Neuronal stem cell (in vitro differentiated cells): ENCODE measurements at regions not wholly inside any gene's neighbourhood (a gene's known extent, or its start where the extent isn't known, plus 50 kb on each side); places are given as distances from the start of the nearest gene placed in this dataset.
A peak's percentile ranks its signal among the peaks of the same experiment; 100 is the strongest.

ENCODE experiments used
- DNase-seq: peaks from one replicate; pipeline ENCODE4 v3.0.0-alpha.2; 2013; ENCODE audit warnings: low spot score
- H2AFZ ChIP-seq: one replicate; pipeline ENCODE4 v1.6.1; 2013; ENCODE audit warnings: mild to moderate bottlenecking, low read length, inconsistent platforms
- H2AK5ac ChIP-seq: 2 replicates; pipeline ENCODE4 v1.6.1; 2013; ENCODE audit warnings: low read depth, mild to moderate bottlenecking, inconsistent platforms, low read length, moderate library complexity, mixed read lengths
- H2BK120ac ChIP-seq: 2 replicates; pipeline ENCODE4 v1.6.1; 2013; ENCODE audit warnings: low read depth, mild to moderate bottlenecking, inconsistent platforms, low read length, moderate library complexity, mixed read lengths
- H2BK12ac ChIP-seq: one replicate; pipeline ENCODE4 v1.6.1; 2013; ENCODE audit warnings: low read length, inconsistent platforms
- H2BK15ac ChIP-seq: 2 replicates; pipeline ENCODE4 v1.6.1; 2013; ENCODE audit warnings: mild to moderate bottlenecking, low read length, inconsistent platforms, mixed read lengths
- H2BK5ac ChIP-seq: one replicate; pipeline ENCODE4 v1.6.1; 2013; ENCODE audit warnings: inconsistent platforms, mild to moderate bottlenecking, low read length, moderate library complexity
- H3K14ac ChIP-seq: one replicate; pipeline ENCODE4 v1.6.1; 2013; ENCODE audit warnings: low read length, inconsistent platforms
- H3K18ac ChIP-seq: 2 replicates; pipeline ENCODE4 v1.6.1; 2013; ENCODE audit warnings: low read length, inconsistent platforms
- H3K23ac ChIP-seq: 2 replicates; pipeline ENCODE4 v1.6.1; 2013; ENCODE audit warnings: low read depth, mild to moderate bottlenecking, mixed read lengths, low read length, inconsistent platforms; ENCODE audit not compliant: poor library complexity
- H3K27ac ChIP-seq: replicated peaks from 3 replicates; pipeline ENCODE4 v1.5.1; 2013; ENCODE audit warnings: low read length, inconsistent platforms
- H3K27me3 ChIP-seq, 3 experiments: 2 replicates each; pipeline ENCODE4 v1.6.1; 2013; ENCODE audit warnings: low read length in 3 of 3, mild to moderate bottlenecking in 2 of 3, inconsistent platforms in 1 of 3, low read depth in 1 of 3, mixed read lengths in 1 of 3, moderate library complexity in 1 of 3; ENCODE audit not compliant: control insufficient read depth in 3 of 3, insufficient read depth in 3 of 3
- H3K36me3 ChIP-seq, 2 donors: replicated peaks in 1 of 2; 2 replicates each; pipeline ENCODE4 v1.6.1; 2013; ENCODE audit warnings: low read length in 2 of 2; ENCODE audit not compliant: control insufficient read depth in 2 of 2, insufficient read depth in 2 of 2
- H3K4ac ChIP-seq: 2 replicates; pipeline ENCODE4 v1.6.1; 2013; ENCODE audit warnings: inconsistent platforms, mild to moderate bottlenecking, low read length, moderate library complexity
- H3K4me1 ChIP-seq, 2 donors: 1 replicate in 1 of 2; 2 replicates in 1 of 2; pipeline ENCODE4 v1.6.1; 2013; ENCODE audit warnings: low read length in 2 of 2, low read depth in 1 of 2; ENCODE audit not compliant: control insufficient read depth in 2 of 2, insufficient read depth in 1 of 2
- H3K4me2 ChIP-seq: one replicate; pipeline ENCODE4 v1.6.1; 2013; ENCODE audit warnings: mild to moderate bottlenecking, low read length, inconsistent platforms; ENCODE audit not compliant: insufficient read depth, poor library complexity, severe bottlenecking
- H3K4me3 ChIP-seq, 2 donors: 2 replicates each; pipeline ENCODE4 v1.5.1; 2013; ENCODE audit warnings: low read length in 2 of 2, mild to moderate bottlenecking in 2 of 2, inconsistent platforms in 1 of 2, moderate library complexity in 1 of 2
- H3K79me1 ChIP-seq: one replicate; pipeline ENCODE4 v1.6.1; 2013; ENCODE audit warnings: low read depth, mild to moderate bottlenecking, inconsistent platforms, low read length, moderate library complexity
- H3K9ac ChIP-seq: one replicate; pipeline ENCODE4 v1.6.1; 2013; ENCODE audit warnings: mild to moderate bottlenecking, low read depth, low read length, inconsistent platforms; ENCODE audit not compliant: poor library complexity
- H3K9me3 ChIP-seq, 2 donors: replicated peaks in 1 of 2; 2 replicates each; pipeline versions ENCODE3 to v1.6.1; 2013; ENCODE audit warnings: low read length in 2 of 2, mild to moderate bottlenecking in 2 of 2, inconsistent platforms in 1 of 2, low read depth in 1 of 2, mixed read lengths in 1 of 2, moderate library complexity in 1 of 2; ENCODE audit not compliant: control insufficient read depth in 2 of 2, insufficient read depth in 1 of 2
- H4K8ac ChIP-seq: one replicate; pipeline ENCODE4 v1.6.1; 2013; ENCODE audit warnings: low read depth, mild to moderate bottlenecking, inconsistent platforms, low read length, moderate library complexity
- H4K91ac ChIP-seq: one replicate; pipeline ENCODE4 v1.6.1; 2013; ENCODE audit warnings: low read length, low read depth, mild to moderate bottlenecking, inconsistent platforms; ENCODE audit not compliant: poor library complexity
- WGBS, 2 donors: extraction: QIAGEN DNeasy Blood & Tissue Kit; methylation state at CpG; one replicate each; pipeline ENCODE4 v1.1.7; 2013; ENCODE audit warnings: missing lambda C conversion rate in 2 of 2, mixed read lengths in 1 of 2; ENCODE audit not compliant: insufficient read length in 2 of 2, insufficient replicate concordance in 1 of 2; ENCODE audit errors: extremely low coverage in 2 of 2; 5-methylcytosine and 5-hydroxymethylcytosine counted together

DNA sequence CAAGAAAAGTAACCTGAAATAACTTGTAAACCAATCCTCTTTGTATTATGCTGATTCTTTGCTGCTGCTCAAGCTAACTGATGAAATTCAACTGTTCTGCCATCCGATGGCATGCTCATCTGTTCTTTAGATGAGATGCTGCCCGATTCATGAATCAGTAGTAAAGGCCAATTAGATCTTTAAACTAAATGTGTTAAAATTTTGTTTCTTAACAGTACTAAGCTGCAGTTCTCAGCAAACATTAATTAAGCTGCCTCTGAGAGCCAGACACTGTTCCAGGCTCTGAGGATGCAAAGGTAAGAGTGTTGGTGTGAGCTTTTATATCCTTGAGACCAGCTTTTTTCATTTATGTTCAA, 77.0 kb upstream of the NT5E start:
- Histone ChIP-seq H3K27me3 (no peaks in the 10 kb centered on the region), H2BK5ac (no peak overlapping the region), H3K9me3 (no peaks in the 10 kb centered on the region), H2BK120ac (no peak overlapping the region), H3K4ac (no peak overlapping the region), H3K14ac (no peak overlapping the region), H3K4me3 (no peak overlapping the region), H2BK12ac (no peak overlapping the region), H3K4me2 (no peak overlapping the region), H2BK15ac (no peak overlapping the region), H3K27ac (no peak overlapping the region), H2AFZ (peak overlapping the region; percentile 15), H3K4me1 (no peaks in the 10 kb centered on the region), H3K79me1 (no peaks in the 10 kb centered on the region), H3K18ac (no peak overlapping the region), H3K23ac (no peak overlapping the region), H4K8ac (no peak overlapping the region), H2AK5ac (no peak overlapping the region), H3K9ac (no peak overlapping the region), H3K36me3 (no peaks in the 10 kb centered on the region), H4K91ac (no peak overlapping the region)
- no CpG with 5 or more reads among the region's 2 CpGs for WGBS, 2 donors
- no peak for DNase-seq

DNA sequence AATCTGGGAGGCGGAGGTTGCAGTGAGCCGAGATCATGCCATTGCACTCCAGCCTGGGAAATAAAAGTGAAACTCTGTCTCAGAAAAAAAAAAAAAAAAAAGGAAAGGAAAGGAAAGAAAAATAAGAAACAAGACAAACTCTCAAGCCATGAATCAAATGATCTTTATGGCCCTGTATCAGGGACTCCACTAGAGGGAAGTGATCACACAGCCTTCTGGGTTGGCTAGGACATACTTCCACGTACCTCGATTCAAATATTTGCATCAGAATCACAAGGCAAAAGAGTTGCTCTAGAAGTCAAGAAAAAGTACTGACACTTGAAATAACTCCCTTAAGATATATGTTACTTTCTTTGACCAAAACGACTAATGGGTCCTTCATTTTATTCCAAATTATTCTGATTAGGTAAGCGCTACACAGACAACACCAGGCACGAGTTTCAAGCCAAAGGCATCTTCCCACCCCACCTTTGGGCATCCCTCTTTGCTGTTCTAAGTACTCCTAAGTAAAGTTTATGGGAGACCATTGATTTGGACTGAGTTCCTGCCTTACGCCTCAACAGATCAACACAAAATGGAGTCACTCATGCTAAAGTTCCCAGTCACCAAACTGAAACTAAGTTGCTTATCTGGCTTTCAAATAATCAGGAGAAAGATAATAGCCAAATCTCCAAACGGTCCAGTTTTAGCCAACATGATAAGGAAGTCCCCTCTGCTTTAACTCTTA, 77.5 kb upstream of the NT5E start:
- Histone ChIP-seq H4K8ac (no peak overlapping the region), H2BK15ac (no peak overlapping the region), H2BK12ac (no peak overlapping the region), H4K91ac (no peak overlapping the region), H2AK5ac (no peak overlapping the region), H3K14ac (no peak overlapping the region), H3K4me2 (no peak overlapping the region), H3K4me3 (no peak overlapping the region), H3K4me1 (no peaks in the 10 kb centered on the region), H2AFZ (peak overlapping the region; percentile 15), H3K36me3 (no peaks in the 10 kb centered on the region), H2BK120ac (no peak overlapping the region), H3K79me1 (no peaks in the 10 kb centered on the region), H3K9ac (no peak overlapping the region), H3K18ac (no peak overlapping the region), H3K9me3 (no peaks in the 10 kb centered on the region), H3K4ac (no peak overlapping the region), H3K23ac (no peak overlapping the region), H2BK5ac (no peak overlapping the region), H3K27me3 (no peaks in the 10 kb centered on the region), H3K27ac (no peak overlapping the region)
- WGBS, 2 donors = no CpG with 5 or more reads among the region's 9 CpGs
- DNase-seq = no peak

- H3K14ac ChIP-seq = no peak overlapping the region
- H3K4me3 ChIP-seq = no peak overlapping the region
- H3K27me3 ChIP-seq = no peaks in the 10 kb centered on the region
- no peak overlapping the region for H2AFZ ChIP-seq
- no peak overlapping the region for H3K4ac ChIP-seq
- no peak overlapping the region for H2BK120ac ChIP-seq
- no peak overlapping the region for H2BK12ac ChIP-seq
- H4K8ac ChIP-seq = no peak overlapping the region
- no peak overlapping the region for H3K9ac ChIP-seq
- DNase-seq = no peak
- no peak overlapping the region for H3K27ac ChIP-seq
- H3K4me1 ChIP-seq = no peaks in the 10 kb centered on the region
- peaks cover 0 to 1% of the 10 kb centered on the region in 2 donors for H3K9me3 ChIP-seq
- H4K91ac ChIP-seq = no peak overlapping the region
- no peak overlapping the region for H2BK5ac ChIP-seq
- H3K79me1 ChIP-seq = no peaks in the 10 kb centered on the region
- H3K23ac ChIP-seq = no peak overlapping the region
- H3K18ac ChIP-seq = no peak overlapping the region
- no CpG with 5 or more reads among the region's 5 CpGs for WGBS, 2 donors
- H3K36me3 ChIP-seq = no peaks in the 10 kb centered on the region
- H3K4me2 ChIP-seq = no peak overlapping the region
- no peak overlapping the region for H2AK5ac ChIP-seq
- no peak overlapping the region for H2BK15ac ChIP-seq
Observed at GRCh38 chr6:85368631-85369030, 81.3 kb upstream of the NT5E start.

- Histone ChIP-seq H3K4ac (no peak overlapping the region), H2BK15ac (no peak overlapping the region), H2BK12ac (no peak overlapping the region), H2BK5ac (no peak overlapping the region), H3K4me2 (no peak overlapping the region), H3K4me3 (no peak overlapping the region), H3K27ac (no peak overlapping the region), H4K8ac (no peak overlapping the region), H3K14ac (no peak overlapping the region), H2AFZ (no peak overlapping the region), H3K27me3 (peaks cover 0 to 1% (median 0%) of the 10 kb centered on the region in 3 experiments), H3K79me1 (no peaks in the 10 kb centered on the region), H3K23ac (no peak overlapping the region), H3K9ac (no peak overlapping the region), H3K18ac (no peak overlapping the region), H3K9me3 (peaks cover 0 to 1% of the 10 kb centered on the region in 2 donors), H3K36me3 (no peaks in the 10 kb centered on the region), H3K4me1 (no peaks in the 10 kb centered on the region), H4K91ac (no peak overlapping the region), H2BK120ac (no peak overlapping the region), H2AK5ac (no peak overlapping the region)
- no CpG with 5 or more reads among the region's 2 CpGs for WGBS, 2 donors
- DNase-seq = no peak
Observed at GRCh38 chr6:85364344-85364743, 85.5 kb upstream of the NT5E start.
